ENCODE measurements at regions not wholly inside any gene's neighbourhood (a gene's known extent, or its start where the extent isn't known, plus 50 kb on each side); places are given as distances from the start of the nearest gene placed in this dataset.

- Histone ChIP-seq H2BK20ac (ENCODE audit: low read length) (no peak overlapping the region), H3K9ac (replicated peaks in 1 of 4; ENCODE audit: extremely low read depth in 1 of 4, low read depth in 3 of 4, low read length in 3 of 4) (peak overlapping the region in 3 of 4 experiments; percentile 56 to 64 (median 61); a peak in 5 of 7 replicates), H3K14ac (ENCODE audit: insufficient read length) (no peak overlapping the region), H3K23me2 (ENCODE audit: low read depth, low read length) (peaks cover 10% of the 10 kb centered on the region; the same call in 1 of the 2 replicates), H2AFZ (ENCODE audit: low read length) (no peak overlapping the region), H4K5ac (ENCODE audit: insufficient read length, low read depth, low read length) (no peak overlapping the region), H3K79me1 (ENCODE audit: low read depth, low read length) (no peaks in the 10 kb centered on the region; the same call in 1 of the 2 replicates), H3K27me3 (replicated peaks in 1 of 4; ENCODE audit: control insufficient read depth in 3 of 4, extremely low read depth in 1 of 4, insufficient read depth in 3 of 4, low read length in 3 of 4) (no peaks in the 10 kb centered on the region), H3K9me3 (ENCODE audit: insufficient read depth in 2 of 2, low read depth in 1 of 2, low read length in 1 of 2) (no peaks in the 10 kb centered on the region), H3K4me3 (ENCODE audit: extremely low read depth in 1 of 4, insufficient read depth in 2 of 4, low read depth in 3 of 4, low read length in 4 of 4) (peak overlapping the region; percentile 50 to 66 (median 62)), H2BK12ac (ENCODE audit: low read depth, low read length) (no peak overlapping the region; the same call in 1 of the 2 replicates), H4K20me1 (replicated peaks in 1 of 2; ENCODE audit: control insufficient read depth in 1 of 2, insufficient read depth in 2 of 2, low read length in 2 of 2) (peaks cover 1 to 4% of the 10 kb centered on the region in 2 experiments), H4K8ac (ENCODE audit: extremely low read depth, insufficient read depth, low read length) (no peak overlapping the region), H3K4ac (replicated peaks; ENCODE audit: insufficient read length, low read depth, low read length) (no peak overlapping the region), H3K18ac (ENCODE audit: extremely low read depth, low read length) (no peak overlapping the region), H3K23ac (ENCODE audit: insufficient read length) (no peak overlapping the region), H3K4me1 (replicated peaks in 1 of 4; ENCODE audit: control insufficient read depth in 3 of 4, insufficient read depth in 4 of 4, low read length in 3 of 4) (peaks cover 0 to 18% (median 6%) of the 10 kb centered on the region in 4 experiments; a peak in 5 of 7 replicates), H3K27ac (ENCODE audit: low read depth, low read length) (0 out of 2 replicates have a peak overlapping the region, but pooled peaks have one; percentile 5), H2BK5ac (ENCODE audit: low read depth, low read length) (no peak overlapping the region), H2BK120ac (replicated peaks; ENCODE audit: low read depth, low read length) (no peak overlapping the region), H2BK15ac (ENCODE audit: low read length) (no peak overlapping the region), H3K4me2 (ENCODE audit: insufficient read depth in 1 of 2, low read depth in 2 of 2, low read length in 2 of 2) (peak overlapping the region; percentile 86 to 91), H3K36me3 (ENCODE audit: control insufficient read depth in 2 of 4, insufficient read depth in 4 of 4, low read length in 3 of 4) (no peaks in the 10 kb centered on the region), H2AK5ac (ENCODE audit: low read depth, low read length) (no peak overlapping the region), H3K79me2 (ENCODE audit: control insufficient read depth in 1 of 2, insufficient read depth in 2 of 2, low read length in 2 of 2) (peaks cover 0 to 45% of the 10 kb centered on the region in 2 experiments; a peak in 2 of 4 replicates), H3K56ac (replicated peaks; ENCODE audit: insufficient read length, low read depth, low read length) (no peak overlapping the region), H4K91ac (replicated peaks; ENCODE audit: insufficient read length, low read length) (no peak overlapping the region)
- CTCF ChIA-PET (ENCODE audit: partially characterized antibody) = interaction anchor here (0.7 to 2.6 kb wide), 9 partner anchors 11 to 193 kb away, joined by 3 to 15 read pairs (median 3); no protein-coding TSS in a partner anchor
- DNase-seq (ENCODE audit: low read depth in 1 of 2, low spot score in 2 of 2) = peak in 1 of 2 experiments; percentile 64
- POLR2A ChIA-PET (ENCODE audit: partially characterized antibody) = interaction anchor here (1.1 to 2.4 kb wide), 4 partner anchors 9 to 33 kb away, joined by 3 to 8 read pairs (median 4); no protein-coding TSS in a partner anchor
- no peak for FAIRE-seq
- WGBS, 2 experiments (ENCODE audit: extremely low coverage in 1 of 2, insufficient coverage in 1 of 2, insufficient read length in 1 of 2, insufficient replicate concordance in 2 of 2, low coverage in 1 of 2, low lambda C conversion rate in 2 of 2, missing lambda C conversion rate in 1 of 2) = 6% methylated on average over 19 of the region's 19 CpGs; no CpG with 5 or more reads in 1 of the 2 experiments
- TF ChIP-seq RBBP5 (IDR thresholded peaks at IDR 0.05; ENCODE audit: borderline replicate concordance, low read depth, low read length) (0 out of 2 replicates have a peak, but pooled peaks have one; percentile 47), E2F6 (IDR thresholded peaks at IDR 0.05) (peak; percentile 32; the same call in 1 of the 2 replicates), POLR2AphosphoS5 (IDR thresholded peaks at IDR 0.05; ENCODE audit: low read depth, low read length) (0 out of 2 replicates have a peak, but pooled peaks have one; percentile 25), ASH2L (IDR thresholded peaks at IDR 0.05; ENCODE audit: low read length) (peak; percentile 68), SIN3A (conservative IDR thresholded peaks at IDR 0.05 in 1 of 2, IDR thresholded peaks at IDR 0.05 in 1 of 2; ENCODE audit: low read depth in 1 of 2, low read length in 2 of 2) (0 out of 4 replicates have a peak, but pooled peaks of 1 of the 2 experiments have one; percentile 9), BRCA1 (IDR thresholded peaks at IDR 0.05; ENCODE audit: low read depth, low read length) (no peak), KDM4A (IDR thresholded peaks at IDR 0.05; ENCODE audit: low read depth, low read length, severe bottlenecking) (peak; percentile 24), POLR2A (IDR thresholded peaks at IDR 0.05; ENCODE audit: control extremely low read depth in 1 of 2, low read depth in 2 of 2, low read length in 2 of 2) (peak in 1 of 2 experiments; percentile 73; a peak in 2 of 3 replicates), TAF7 (optimal IDR thresholded peaks at IDR 0.05; ENCODE audit: borderline replicate concordance, low read depth, low read length) (no peak), RAD21 (IDR thresholded peaks at IDR 0.05 in 1 of 2, conservative IDR thresholded peaks at IDR 0.05 in 1 of 2; ENCODE audit: low read depth in 2 of 2, low read length in 2 of 2) (no peak)
Measured at GRCh38 chr6:138572167-138572875, 73.0 kb upstream of the NHSL1 start.
